GM12875 (cell line): ENCODE measurements at regions not wholly inside any gene's neighbourhood (a gene's known extent, or its start where the extent isn't known, plus 50 kb on each side); places are given as distances from the start of the nearest gene placed in this dataset.
"Not testable (repeated sequence)": the region's sequence is repeated elsewhere in the genome, so short reads cannot be mapped to it uniquely, and the experiment has no call there.

Experiments used
- H3K4me3 ChIP-seq: one replicate; pipeline ENCODE4 v1.5.1; 2011; ENCODE audit warnings: low read depth, low read length, control low read depth
- TF ChIP-seq, protein P1 (sequence below): IDR thresholded peaks from 2 replicates; pipeline ENCODE4 v1.5.1; 2011; ENCODE audit warnings: low read depth, mild to moderate bottlenecking, control low read depth, inconsistent platforms, low read length, moderate library complexity, borderline replicate concordance; ENCODE audit not compliant: insufficient read depth

DNA sequence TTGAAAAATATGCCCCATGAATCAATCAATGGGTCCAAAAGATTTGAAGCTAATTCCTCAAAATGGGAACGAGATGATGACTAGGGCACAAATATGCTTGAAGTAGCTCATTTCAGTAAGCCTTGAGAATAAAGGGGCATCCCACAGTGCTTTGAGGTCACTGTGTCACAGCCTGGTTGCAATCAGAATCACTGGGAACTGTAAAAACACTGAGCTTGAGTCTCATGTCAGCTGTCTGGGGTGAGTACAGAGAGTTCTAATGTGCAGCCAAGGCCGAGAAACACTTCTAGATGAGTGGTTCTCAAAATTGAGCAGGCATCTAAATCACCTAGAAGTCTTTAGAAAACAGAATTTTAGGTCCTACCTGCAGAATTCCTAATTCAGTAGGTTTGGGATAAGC is 120.5 kb upstream of the EGFL6 start:
- H3K4me3 ChIP-seq = no peak overlapping the region
- TF ChIP-seq, protein P1, sequence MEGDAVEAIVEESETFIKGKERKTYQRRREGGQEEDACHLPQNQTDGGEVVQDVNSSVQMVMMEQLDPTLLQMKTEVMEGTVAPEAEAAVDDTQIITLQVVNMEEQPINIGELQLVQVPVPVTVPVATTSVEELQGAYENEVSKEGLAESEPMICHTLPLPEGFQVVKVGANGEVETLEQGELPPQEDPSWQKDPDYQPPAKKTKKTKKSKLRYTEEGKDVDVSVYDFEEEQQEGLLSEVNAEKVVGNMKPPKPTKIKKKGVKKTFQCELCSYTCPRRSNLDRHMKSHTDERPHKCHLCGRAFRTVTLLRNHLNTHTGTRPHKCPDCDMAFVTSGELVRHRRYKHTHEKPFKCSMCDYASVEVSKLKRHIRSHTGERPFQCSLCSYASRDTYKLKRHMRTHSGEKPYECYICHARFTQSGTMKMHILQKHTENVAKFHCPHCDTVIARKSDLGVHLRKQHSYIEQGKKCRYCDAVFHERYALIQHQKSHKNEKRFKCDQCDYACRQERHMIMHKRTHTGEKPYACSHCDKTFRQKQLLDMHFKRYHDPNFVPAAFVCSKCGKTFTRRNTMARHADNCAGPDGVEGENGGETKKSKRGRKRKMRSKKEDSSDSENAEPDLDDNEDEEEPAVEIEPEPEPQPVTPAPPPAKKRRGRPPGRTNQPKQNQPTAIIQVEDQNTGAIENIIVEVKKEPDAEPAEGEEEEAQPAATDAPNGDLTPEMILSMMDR = no peak

DNA sequence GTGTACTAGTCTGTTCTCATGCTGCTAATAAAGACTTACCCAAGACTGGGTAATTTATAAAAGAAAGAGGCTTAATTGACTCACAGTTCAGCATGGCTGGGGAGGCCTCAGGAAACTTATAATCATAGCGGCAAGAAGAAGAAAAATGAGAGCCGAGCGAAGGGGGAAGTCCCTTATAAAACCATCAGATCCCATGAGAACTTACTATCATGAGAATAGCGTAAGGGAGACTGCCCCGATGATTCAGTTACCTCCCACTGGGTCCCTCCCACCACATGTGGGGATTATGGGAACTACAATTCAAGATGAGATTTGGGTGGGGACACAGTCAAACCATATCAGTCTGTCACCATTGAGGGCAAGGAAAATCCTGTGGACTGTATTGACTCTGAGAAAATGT is 121.8 kb upstream of the ATXN3L start:
- H3K4me3 ChIP-seq = not testable (repeated sequence)

DNA sequence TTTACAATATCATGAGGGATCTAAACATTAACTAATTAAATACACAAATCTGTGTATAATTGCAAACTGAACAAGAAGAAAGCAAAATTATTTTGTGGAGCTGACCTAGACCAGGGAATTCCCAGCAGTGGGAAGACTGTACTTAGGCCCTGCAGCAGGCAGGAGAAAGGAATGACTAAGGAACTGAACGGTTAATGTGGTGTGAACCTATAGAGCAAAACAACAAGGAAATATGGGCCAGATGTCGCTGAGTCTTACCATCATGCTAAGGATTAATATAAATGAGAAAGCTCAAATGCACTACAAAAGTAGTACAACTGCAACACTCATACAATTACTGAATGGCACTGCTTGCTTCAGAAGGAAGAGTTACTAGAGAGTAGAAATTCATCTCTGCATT is 120.3 kb upstream of the ATXN3L start:
- TF ChIP-seq, protein P1 = no peak
- H3K4me3 ChIP-seq = no peak overlapping the region

DNA sequence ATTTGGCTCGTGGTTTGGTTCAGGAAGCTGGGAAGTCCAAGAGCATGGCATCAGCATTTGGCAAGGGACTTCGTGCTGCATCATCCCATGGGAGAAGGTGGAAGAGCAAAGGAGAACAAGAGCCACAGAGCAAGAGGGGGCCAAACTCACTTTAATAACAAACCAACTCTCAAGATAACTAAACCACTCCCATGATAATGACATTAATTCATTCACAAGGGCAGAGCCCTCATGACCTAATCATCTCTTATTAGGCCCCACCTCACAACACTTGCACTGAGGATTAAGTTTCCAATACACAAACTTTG is 113.4 kb upstream of the ATXN3L start:
- no peak overlapping the region for H3K4me3 ChIP-seq
- TF ChIP-seq, protein P1 = no peak

DNA sequence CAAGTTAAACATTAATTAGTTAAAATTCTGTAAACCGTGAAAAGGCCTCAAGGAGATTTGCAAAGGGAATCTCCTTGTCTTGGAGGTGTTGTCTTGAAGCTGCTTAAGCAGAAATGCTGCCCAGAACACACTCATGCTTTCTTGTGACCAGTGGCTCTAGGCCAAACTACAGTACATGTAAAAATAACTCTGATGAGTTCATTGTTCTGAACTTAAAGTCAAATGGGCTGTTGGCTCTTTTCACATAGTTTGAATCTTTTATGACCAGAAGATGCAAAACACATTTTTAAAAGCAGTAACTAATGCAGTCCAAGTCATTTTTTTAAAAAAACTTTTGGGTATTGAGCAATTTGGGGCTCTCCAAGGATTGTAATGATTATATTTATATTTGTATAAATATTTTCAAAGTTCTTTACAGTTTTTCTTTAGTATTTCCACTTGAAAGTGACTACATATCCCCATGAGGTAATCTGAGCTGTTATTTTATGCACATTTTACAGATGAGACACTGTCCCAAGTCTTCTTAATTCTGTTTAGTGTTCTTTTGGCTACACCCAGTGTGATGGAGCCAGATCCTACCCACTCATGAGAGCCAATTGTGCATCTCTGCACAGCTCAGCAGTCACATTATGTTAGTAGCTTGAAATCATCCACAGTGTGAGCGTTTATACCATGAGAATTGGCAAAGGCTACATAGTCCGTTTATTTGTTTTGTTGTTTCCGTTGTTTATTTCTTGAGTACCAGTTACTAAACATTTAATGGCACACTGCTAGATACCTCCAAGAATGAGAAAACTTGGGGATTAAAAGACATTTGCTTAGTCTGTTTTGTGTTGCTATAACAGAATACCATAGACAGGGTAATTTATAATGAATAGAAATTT is 112.8 kb upstream of the ATXN3L start:
- H3K4me3 ChIP-seq = no peak overlapping the region
- TF ChIP-seq, protein P1 = no peak

DNA sequence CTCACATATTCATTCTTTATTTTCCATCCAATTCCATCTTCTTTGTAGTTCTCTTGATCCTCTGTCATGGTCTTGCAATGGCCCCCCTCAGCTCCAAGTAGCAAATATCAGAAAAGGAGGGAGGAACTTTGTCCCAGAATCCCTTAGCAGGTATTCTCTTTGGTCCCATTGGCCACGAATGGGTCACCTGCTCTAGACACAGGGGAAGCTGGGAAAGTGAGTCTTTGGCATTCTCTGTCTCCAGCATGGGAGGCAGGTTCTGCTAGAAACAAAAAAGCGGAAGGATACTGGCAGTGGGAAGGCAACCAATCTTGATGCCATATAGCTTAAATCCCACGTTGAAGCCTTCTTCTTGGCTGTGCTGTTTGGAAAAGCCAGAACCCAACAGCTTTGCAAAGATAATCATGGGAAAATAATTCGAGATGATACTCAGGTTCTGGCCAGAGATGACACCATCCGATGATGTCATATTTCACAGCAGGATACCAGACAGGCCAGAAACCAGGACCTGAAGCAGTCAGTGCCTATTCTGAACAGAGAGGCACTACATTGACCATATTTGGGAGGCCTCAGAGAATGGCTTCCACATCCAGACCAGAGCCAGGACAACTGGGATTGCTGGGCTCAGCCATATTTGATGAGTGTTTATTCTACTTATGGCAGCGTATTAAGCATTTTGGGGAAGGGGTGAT is 110.4 kb upstream of the ATXN3L start:
- TF ChIP-seq, protein P1 = no peak

DNA sequence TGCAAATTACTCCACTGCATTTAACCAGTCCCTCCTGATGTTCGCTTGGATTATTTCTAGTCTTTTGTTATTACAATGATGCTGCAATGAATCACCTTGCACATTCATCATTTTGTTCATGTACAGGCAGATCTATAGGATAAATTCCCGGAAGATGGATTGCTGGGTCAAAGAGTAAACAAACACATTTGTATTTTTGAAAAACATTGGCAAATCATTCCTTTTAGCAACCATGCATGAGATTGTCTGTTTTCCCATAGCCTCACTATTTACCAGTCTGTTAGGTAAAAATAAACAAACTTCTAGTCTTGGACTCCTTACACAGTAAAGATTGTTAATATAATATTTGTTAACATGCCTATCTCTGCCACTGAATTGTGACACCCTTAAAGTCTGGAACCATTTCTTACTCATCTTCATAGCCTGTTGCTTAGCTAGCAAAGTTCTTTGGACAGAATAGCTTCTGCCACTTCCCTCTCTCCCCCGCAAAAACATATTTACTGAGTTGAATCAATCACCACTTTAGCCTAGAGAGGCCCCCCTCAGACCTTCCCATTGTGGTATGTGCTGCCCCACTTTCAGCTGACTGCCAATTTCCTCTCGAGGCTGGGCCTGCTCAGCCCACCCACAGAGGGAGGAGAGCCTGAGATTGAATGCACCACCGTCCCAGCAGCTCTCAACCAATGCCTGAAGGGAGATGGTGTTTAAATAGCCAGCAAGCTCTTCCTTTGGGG is 108.4 kb upstream of the ATXN3L start:
- TF ChIP-seq, protein P1 = no peak

More for the DNA sequence above, 110.4 kb upstream of the ATXN3L start:
- H3K4me3 ChIP-seq = no peak overlapping the region

More for the DNA sequence above, 108.4 kb upstream of the ATXN3L start:
- no peak overlapping the region for H3K4me3 ChIP-seq
